Vagina (tissue), 2 donors: ENCODE measurements at regions not wholly inside any gene's neighbourhood (a gene's known extent, or its start where the extent isn't known, plus 50 kb on each side); places are given as distances from the start of the nearest gene placed in this dataset.

ENCODE experiments used
- POLR2A ChIP-seq, 2 donors: fragments of 450-650 bp; IDR thresholded peaks; one replicate each; pipeline ENCODE4 v1.6.1; 2017; ENCODE audit warnings: antibody characterized with exemption in 2 of 2, mild to moderate bottlenecking in 2 of 2, moderate library complexity in 2 of 2
- TF ChIP-seq, protein P1 (sequence below), 3 experiments: fragments of 450-650 bp in 2 of 3; fragments of 200-600 bp in 1 of 3; sonication (generic) in 1 of 3; IDR thresholded peaks; one replicate each; pipeline ENCODE4 v1.5.1; 2017 to 2019; ENCODE audit warnings: antibody characterized with exemption in 3 of 3, mild to moderate bottlenecking in 2 of 3, moderate library complexity in 2 of 3

DNA sequence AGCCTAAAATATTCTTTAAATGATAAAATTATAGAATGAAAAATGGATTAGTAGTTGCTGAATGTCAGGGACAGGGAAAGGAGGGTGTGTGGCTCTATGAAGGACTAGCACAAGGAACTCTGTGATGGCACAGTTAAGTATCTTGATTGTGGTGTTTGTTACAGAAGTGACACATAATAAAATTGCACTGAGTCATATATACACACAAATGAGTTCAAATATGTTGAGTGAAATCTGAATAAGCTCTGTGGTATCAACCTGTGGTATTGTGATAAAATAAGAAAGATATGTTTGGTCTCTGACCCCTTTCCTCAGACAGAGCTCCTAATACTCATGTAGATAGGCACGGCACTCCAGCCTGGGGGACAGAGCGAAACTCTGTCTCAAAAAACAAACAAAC, 181.5 kb upstream of the TRIM24 start:
- TF ChIP-seq POLR2A (IDR thresholded peaks at IDR 0.05): no peak
- TF ChIP-seq, protein P1, sequence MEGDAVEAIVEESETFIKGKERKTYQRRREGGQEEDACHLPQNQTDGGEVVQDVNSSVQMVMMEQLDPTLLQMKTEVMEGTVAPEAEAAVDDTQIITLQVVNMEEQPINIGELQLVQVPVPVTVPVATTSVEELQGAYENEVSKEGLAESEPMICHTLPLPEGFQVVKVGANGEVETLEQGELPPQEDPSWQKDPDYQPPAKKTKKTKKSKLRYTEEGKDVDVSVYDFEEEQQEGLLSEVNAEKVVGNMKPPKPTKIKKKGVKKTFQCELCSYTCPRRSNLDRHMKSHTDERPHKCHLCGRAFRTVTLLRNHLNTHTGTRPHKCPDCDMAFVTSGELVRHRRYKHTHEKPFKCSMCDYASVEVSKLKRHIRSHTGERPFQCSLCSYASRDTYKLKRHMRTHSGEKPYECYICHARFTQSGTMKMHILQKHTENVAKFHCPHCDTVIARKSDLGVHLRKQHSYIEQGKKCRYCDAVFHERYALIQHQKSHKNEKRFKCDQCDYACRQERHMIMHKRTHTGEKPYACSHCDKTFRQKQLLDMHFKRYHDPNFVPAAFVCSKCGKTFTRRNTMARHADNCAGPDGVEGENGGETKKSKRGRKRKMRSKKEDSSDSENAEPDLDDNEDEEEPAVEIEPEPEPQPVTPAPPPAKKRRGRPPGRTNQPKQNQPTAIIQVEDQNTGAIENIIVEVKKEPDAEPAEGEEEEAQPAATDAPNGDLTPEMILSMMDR (IDR thresholded peaks at IDR 0.05): no peak
